HCT116 (cell line): ENCODE measurements at regions not wholly inside any gene's neighbourhood (a gene's known extent, or its start where the extent isn't known, plus 50 kb on each side); places are given as distances from the start of the nearest gene placed in this dataset.

Source experiments
- ATAC-seq: fragments of 200-7000 bp; cut with Tn5 transposase; 2 replicates; pipeline ENCODE4 v1.9.1; 2020; ENCODE audit warnings: mild to moderate bottlenecking, moderate library complexity
- BruUV-seq: library from RNA; stranded (reverse); fragments of 400-500 nt; replicated peaks from 2 replicates; lab custom pipeline; 2021; lab: Mats Ljungman, UMichigan
- CTCF ChIA-PET: fragments of 300-600 bp; sonication (Branson Sonifier 250); formaldehyde crosslinking; loops from one replicate; lab custom pipeline; 2021; ENCODE audit warnings: antibody characterized with exemption; lab: Charles Lee
- POLR2A ChIA-PET: fragments of 300-600, 350-600 bp; sonication (Branson Sonifier 250); formaldehyde crosslinking; loops from one replicate; lab custom pipeline; 2021; ENCODE audit warnings: antibody characterized with exemption; lab: Charles Lee
- RAD21 ChIA-PET, 2 experiments: fragments of 300-600 bp; sonication (Branson Sonifier 250); formaldehyde crosslinking; loops; one replicate each; lab custom pipeline; 2023; ENCODE audit warnings: low total read pairs in 2 of 2; ENCODE audit not compliant: uncharacterized antibody in 2 of 2, unreplicated experiment in 2 of 2, low non-redundant PET in 1 of 2; lab: Charles Lee
- DNase-seq: peaks from one replicate; pipeline ENCODE4 v3.0.0-alpha.2; 2010; ENCODE audit warnings: low read depth, low spot score
- H2AFZ ChIP-seq: fragments of 200-600 bp; shearing (Covaris generic), sonication (generic); 2 replicates; pipeline ENCODE4 v1.6.1; 2017; ENCODE audit warnings: low read depth, mixed run types, mixed read lengths, antibody characterized with exemption, low read length; ENCODE audit not compliant: poor library complexity, severe bottlenecking
- H3K27ac ChIP-seq: 2 replicates; pipeline ENCODE4 v1.5.1; 2012; ENCODE audit warnings: low read depth, low read length
- H3K27me3 ChIP-seq: fragments of 200-600 bp; sonication (generic); 2 replicates; pipeline ENCODE4 v1.6.1; 2016; ENCODE audit warnings: mixed run types, low read length, mixed read lengths; ENCODE audit not compliant: insufficient read depth
- H3K36me3 ChIP-seq, 2 experiments: fragments of 200-500 bp in 1 of 2; fragments of 200-600 bp in 1 of 2; sonication (Bioruptor generic) in 1 of 2; sonication (generic) in 1 of 2; 2 replicates each; pipeline versions ENCODE4 v1.5.1 to v1.6.1; 2014 to 2016; ENCODE audit warnings: low read length in 2 of 2, inconsistent platforms in 1 of 2, mixed read lengths in 1 of 2, mixed run types in 1 of 2; ENCODE audit not compliant: insufficient read depth in 2 of 2, control insufficient read depth in 1 of 2
- H3K4me1 ChIP-seq, 2 experiments: fragments of 200-600 bp in 1 of 2; sonication (generic) in 1 of 2; 2 replicates each; pipeline versions ENCODE4 v1.5.1 to v1.6.1; 2012 to 2017; ENCODE audit warnings: low read length in 2 of 2, inconsistent platforms in 1 of 2, mild to moderate bottlenecking in 1 of 2, mixed read lengths in 1 of 2, mixed run types in 1 of 2, moderate library complexity in 1 of 2; ENCODE audit not compliant: insufficient read depth in 2 of 2, control insufficient read depth in 1 of 2
- H3K4me2 ChIP-seq: fragments of 200-600 bp; sonication (generic); 2 replicates; pipeline ENCODE4 v1.6.1; 2017; ENCODE audit warnings: mixed run types, low read length, mixed read lengths
- H3K4me3 ChIP-seq, 2 experiments: fragments of 200-600 bp in 1 of 2; sonication (generic) in 1 of 2; replicated peaks in 1 of 2; 2 replicates each; pipeline ENCODE4 v1.5.1; 2011 to 2016; ENCODE audit warnings: low read length in 2 of 2, control low read depth in 1 of 2, low read depth in 1 of 2, mild to moderate bottlenecking in 1 of 2, mixed read lengths in 1 of 2, mixed run types in 1 of 2
- H3K79me2 ChIP-seq: fragments of 200-600 bp; sonication (generic); 2 replicates; pipeline ENCODE4 v1.6.1; 2017; ENCODE audit warnings: mild to moderate bottlenecking, mixed run types, low read length, moderate library complexity, mixed read lengths; ENCODE audit not compliant: insufficient read depth
- H3K9ac ChIP-seq: fragments of 200-600 bp; sonication (generic); 2 replicates; pipeline ENCODE4 v1.6.1; 2016; ENCODE audit warnings: low read length, mixed read lengths
- H3K9me2 ChIP-seq: fragments of 200-600 bp; sonication (generic), shearing (Covaris generic); 2 replicates; pipeline ENCODE4 v1.6.1; 2017; ENCODE audit warnings: mixed run types, mild to moderate bottlenecking, moderate library complexity; ENCODE audit not compliant: insufficient read depth
- H3K9me3 ChIP-seq, 2 experiments: fragments of 200-500 bp in 1 of 2; fragments of 200-600 bp in 1 of 2; sonication (Bioruptor generic) in 1 of 2; sonication (generic) in 1 of 2; 2 replicates each; pipeline ENCODE4 v1.6.1; 2014 to 2017; ENCODE audit warnings: low read length in 2 of 2, mixed read lengths in 2 of 2, inconsistent platforms in 1 of 2, low read depth in 1 of 2, mild to moderate bottlenecking in 1 of 2, mixed run types in 1 of 2, moderate library complexity in 1 of 2; ENCODE audit not compliant: control insufficient read depth in 1 of 2, insufficient read depth in 1 of 2
- H4K20me1 ChIP-seq: fragments of 200-600 bp; sonication (generic), shearing (Covaris generic); 2 replicates; pipeline ENCODE4 v1.6.1; 2017; ENCODE audit warnings: mixed run types, mild to moderate bottlenecking, moderate library complexity; ENCODE audit not compliant: insufficient read depth
- CBX3 ChIP-seq: IDR thresholded peaks from 2 replicates; pipeline ENCODE4 v1.6.1; 2012; ENCODE audit warnings: low read depth
- CTCF ChIP-seq, 3 experiments: fragments of 200-600 bp in 1 of 3; sonication (generic) in 1 of 3; IDR thresholded peaks in 2 of 3; conservative IDR thresholded peaks in 1 of 3; 2 replicates each; pipeline ENCODE4 v1.5.1; 2012 to 2017; ENCODE audit warnings: low read depth in 2 of 3, low read length in 2 of 3, antibody characterized with exemption in 1 of 3, borderline replicate concordance in 1 of 3, control low read depth in 1 of 3, mild to moderate bottlenecking in 1 of 3, mixed read lengths in 1 of 3, mixed run types in 1 of 3, moderate library complexity in 1 of 3; ENCODE audit not compliant: insufficient read depth in 1 of 3
- EGR1 ChIP-seq: IDR thresholded peaks from 2 replicates; pipeline ENCODE4 v1.6.1; 2012; ENCODE audit warnings: low read depth
- ELF1 ChIP-seq: IDR thresholded peaks from 2 replicates; pipeline ENCODE4 v1.6.1; 2012; ENCODE audit warnings: low read depth, borderline replicate concordance
- EZH2 ChIP-seq: fragments of 200-600 bp; sonication (generic); IDR thresholded peaks from 2 replicates; pipeline ENCODE4 v1.6.1; 2017; ENCODE audit warnings: antibody characterized with exemption, mixed run types
- EZH2phosphoT487 ChIP-seq: fragments of 200-600 bp; IDR thresholded peaks from 2 replicates; pipeline ENCODE4 v1.6.1; 2018; ENCODE audit warnings: antibody characterized with exemption, borderline replicate concordance
- JUND ChIP-seq: IDR thresholded peaks from 2 replicates; pipeline ENCODE4 v1.6.1; 2012
- MAX ChIP-seq: IDR thresholded peaks from 2 replicates; pipeline ENCODE4 v1.6.1; 2012
- POLR2A ChIP-seq: IDR thresholded peaks from 2 replicates; pipeline ENCODE4 v1.7.0; 2011; ENCODE audit warnings: borderline replicate concordance; ENCODE audit not compliant: insufficient read depth, insufficient read length; ENCODE audit errors: extremely low read depth
- SIN3A ChIP-seq: IDR thresholded peaks from 2 replicates; pipeline ENCODE4 v1.6.1; 2012; ENCODE audit warnings: low read depth
- ZFX ChIP-seq: fragments of 450-650 bp; IDR thresholded peaks from 2 replicates; pipeline ENCODE4 v1.6.1; 2017
- intact Hi-C: fragments of 100-400 bp; cut with micrococcal nuclease; formaldehyde crosslinking; loops from 2 replicates; pipeline ENCODE4 v1.10.0; 2022

GRCh38 chr2:16069663-16069932 lies 129.2 kb downstream of the MYCN start:
- TF ChIP-seq ZFX (no peak), POLR2A (no peak), JUND (no peak), EZH2phosphoT487 (no peak), MAX (no peak), EZH2 (no peak), SIN3A (no peak), CBX3 (no peak)
- Histone ChIP-seq H3K9me2 (no peaks in the 10 kb centered on the region), H3K4me3 (no peak overlapping the region), H3K9ac (no peak overlapping the region), H3K4me2 (no peak overlapping the region), H3K9me3 (0 out of 4 replicates have a peak, but pooled peaks cover 0 to 2% of the 10 kb centered on the region in 2 experiments), H3K4me1 (no peaks in the 10 kb centered on the region), H3K27ac (no peak overlapping the region), H3K27me3 (no peaks in the 10 kb centered on the region), H3K79me2 (no peaks in the 10 kb centered on the region), H4K20me1 (no peaks in the 10 kb centered on the region), H3K36me3 (no peaks in the 10 kb centered on the region), H2AFZ (no peak overlapping the region)
- RAD21 ChIA-PET = no interaction called here
- no peak for DNase-seq
- no TSS peak for BruUV-seq
- intact Hi-C loops = no loop called here
- no peak for ATAC-seq
- POLR2A ChIA-PET = no interaction called here
- CTCF ChIA-PET = interaction anchor here (1.8 kb wide), 1 partner anchor 35 kb away, joined by 6 read pairs; no protein-coding TSS in a partner anchor

GRCh38 chr2:16068552-16068940 lies 128.2 kb downstream of the MYCN start:
- Histone ChIP-seq H4K20me1 (no peaks in the 10 kb centered on the region), H3K27me3 (no peaks in the 10 kb centered on the region), H3K9ac (no peak overlapping the region), H3K9me2 (no peaks in the 10 kb centered on the region), H3K79me2 (no peaks in the 10 kb centered on the region), H3K36me3 (no peaks in the 10 kb centered on the region), H3K4me2 (no peak overlapping the region), H3K4me3 (no peak overlapping the region), H3K27ac (no peak overlapping the region), H2AFZ (no peak overlapping the region), H3K9me3 (0 out of 4 replicates have a peak, but pooled peaks cover 0 to 4% of the 10 kb centered on the region in 2 experiments), H3K4me1 (no peaks in the 10 kb centered on the region)
- ChIA-PET RAD21 (no interaction called here), CTCF (interaction anchor here (1.8 kb wide), 1 partner anchor 34 kb away, joined by 6 read pairs; no protein-coding TSS in a partner anchor), POLR2A (no interaction called here)
- no TSS peak for BruUV-seq
- ATAC-seq (no peak), DNase-seq (no peak)
- intact Hi-C loops = no loop called here
- TF ChIP-seq EGR1 (no peak), ELF1 (no peak), CTCF (IDR thresholded peaks at IDR 0.05 in 2 of 3, conservative IDR thresholded peaks at IDR 0.05 in 1 of 3; ENCODE audit: borderline replicate concordance in 1 of 3, insufficient read depth in 1 of 3, low read depth in 2 of 3, low read length in 2 of 3) (no peak), MAX (no peak)
